ENCODE measurements at regions not wholly inside any gene's neighbourhood (a gene's known extent, or its start where the extent isn't known, plus 50 kb on each side); places are given as distances from the start of the nearest gene placed in this dataset.

- no peak for TF ChIP-seq EZH2 (IDR thresholded peaks at IDR 0.05)
- TF ChIP-seq CTCF (IDR thresholded peaks at IDR 0.05), result no peak
- no peak for TF ChIP-seq EZH2phosphoT487 (IDR thresholded peaks at IDR 0.05)
These were observed 793.3 kb downstream of the SEMA5A start for GRCh38 chr5:8752595-8752994.
